ENCODE measurements at regions not wholly inside any gene's neighbourhood (a gene's known extent, or its start where the extent isn't known, plus 50 kb on each side); places are given as distances from the start of the nearest gene placed in this dataset.

DNA sequence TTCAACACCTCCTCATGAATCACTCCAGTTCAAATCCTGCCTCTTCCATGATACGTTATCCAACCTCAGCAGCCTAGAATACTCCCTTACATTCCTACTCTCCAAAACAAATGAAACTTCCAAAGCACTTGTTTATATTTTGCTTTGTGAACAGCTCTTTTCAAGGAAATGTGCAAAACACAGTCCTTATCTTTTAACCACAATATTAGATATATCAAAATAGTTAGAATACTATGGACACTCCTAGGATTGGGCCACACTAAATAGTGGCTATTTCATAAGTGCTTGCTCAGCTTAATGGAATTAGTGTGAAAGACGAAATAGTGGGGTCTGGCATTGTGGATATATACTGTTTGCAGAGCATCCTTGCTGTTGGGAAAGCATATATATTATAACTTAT lies 173.5 kb downstream of the ZC3H11B start:
- DNase-seq (ENCODE audit: extremely low read depth, low read depth), result no peak
- TF ChIP-seq, protein P1, sequence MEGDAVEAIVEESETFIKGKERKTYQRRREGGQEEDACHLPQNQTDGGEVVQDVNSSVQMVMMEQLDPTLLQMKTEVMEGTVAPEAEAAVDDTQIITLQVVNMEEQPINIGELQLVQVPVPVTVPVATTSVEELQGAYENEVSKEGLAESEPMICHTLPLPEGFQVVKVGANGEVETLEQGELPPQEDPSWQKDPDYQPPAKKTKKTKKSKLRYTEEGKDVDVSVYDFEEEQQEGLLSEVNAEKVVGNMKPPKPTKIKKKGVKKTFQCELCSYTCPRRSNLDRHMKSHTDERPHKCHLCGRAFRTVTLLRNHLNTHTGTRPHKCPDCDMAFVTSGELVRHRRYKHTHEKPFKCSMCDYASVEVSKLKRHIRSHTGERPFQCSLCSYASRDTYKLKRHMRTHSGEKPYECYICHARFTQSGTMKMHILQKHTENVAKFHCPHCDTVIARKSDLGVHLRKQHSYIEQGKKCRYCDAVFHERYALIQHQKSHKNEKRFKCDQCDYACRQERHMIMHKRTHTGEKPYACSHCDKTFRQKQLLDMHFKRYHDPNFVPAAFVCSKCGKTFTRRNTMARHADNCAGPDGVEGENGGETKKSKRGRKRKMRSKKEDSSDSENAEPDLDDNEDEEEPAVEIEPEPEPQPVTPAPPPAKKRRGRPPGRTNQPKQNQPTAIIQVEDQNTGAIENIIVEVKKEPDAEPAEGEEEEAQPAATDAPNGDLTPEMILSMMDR (IDR thresholded peaks at IDR 0.05; ENCODE audit: low read depth, low read length), result no peak

GRCh38 chr1:219438386-219438785 lies 174.5 kb downstream of the ZC3H11B start:
- no peak for DNase-seq (ENCODE audit: extremely low read depth, low read depth)
- TF ChIP-seq, protein P1 (IDR thresholded peaks at IDR 0.05; ENCODE audit: low read depth, low read length), result no peak

DNA sequence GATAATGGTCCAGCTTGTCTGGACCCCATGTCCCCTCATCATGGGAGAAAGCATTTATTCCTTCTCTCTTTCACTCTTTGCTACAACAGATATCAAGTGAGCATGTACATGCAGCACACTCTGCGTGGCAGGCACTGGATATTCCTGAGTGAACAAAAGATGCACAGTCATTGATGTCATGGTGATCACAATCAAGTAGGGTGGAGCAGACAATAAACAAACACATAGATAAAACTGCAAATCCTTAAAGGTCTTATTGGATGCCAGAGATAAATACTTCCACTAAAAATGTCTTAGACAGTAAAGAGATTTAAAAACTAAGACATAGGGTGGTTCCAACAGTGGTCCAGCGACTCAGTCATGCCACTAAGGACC lies 178.0 kb downstream of the ZC3H11B start:
- no peak for DNase-seq (ENCODE audit: extremely low read depth, low read depth)
- TF ChIP-seq, protein P1 (IDR thresholded peaks at IDR 0.05; ENCODE audit: low read depth, low read length), result no peak

- no peak for DNase-seq (ENCODE audit: extremely low read depth, low read depth)
- TF ChIP-seq, protein P1 (IDR thresholded peaks at IDR 0.05; ENCODE audit: low read depth, low read length), result no peak
Observed at GRCh38 chr1:219434285-219434922, 178.5 kb downstream of the ZC3H11B start.

DNA sequence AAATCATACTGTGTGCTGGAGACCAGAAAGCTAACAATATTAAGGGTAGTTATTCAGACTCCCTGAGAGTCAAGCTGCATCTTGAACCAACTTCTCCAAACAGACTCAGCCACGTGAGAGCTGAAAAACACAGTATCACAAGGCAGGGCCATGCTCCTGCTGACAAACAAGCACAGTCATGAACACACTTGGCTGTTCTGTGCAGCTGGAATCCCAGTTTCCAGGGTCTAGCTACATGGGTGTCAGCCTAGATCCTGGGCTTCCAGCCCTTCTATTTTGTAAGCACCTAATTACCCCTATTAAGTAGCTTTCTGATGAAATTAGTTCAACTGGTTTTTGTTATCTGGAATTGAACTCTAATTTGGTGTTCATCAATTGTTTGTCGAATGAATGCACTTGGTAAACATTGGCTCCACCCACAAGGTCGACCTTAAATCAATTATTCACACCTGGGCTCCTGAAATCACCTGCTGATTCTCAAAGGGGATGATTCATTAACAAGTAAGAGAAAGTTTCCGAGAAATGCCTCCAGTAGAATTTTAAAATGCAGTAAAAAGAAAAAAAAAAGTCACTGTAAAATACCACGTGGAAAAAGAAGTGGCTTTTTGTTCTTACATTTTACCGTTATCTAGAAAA lies 179.3 kb downstream of the ZC3H11B start:
- DNase-seq (ENCODE audit: extremely low read depth, low read depth), result no peak
- TF ChIP-seq, protein P1 (IDR thresholded peaks at IDR 0.05; ENCODE audit: low read depth, low read length), result no peak

DNA sequence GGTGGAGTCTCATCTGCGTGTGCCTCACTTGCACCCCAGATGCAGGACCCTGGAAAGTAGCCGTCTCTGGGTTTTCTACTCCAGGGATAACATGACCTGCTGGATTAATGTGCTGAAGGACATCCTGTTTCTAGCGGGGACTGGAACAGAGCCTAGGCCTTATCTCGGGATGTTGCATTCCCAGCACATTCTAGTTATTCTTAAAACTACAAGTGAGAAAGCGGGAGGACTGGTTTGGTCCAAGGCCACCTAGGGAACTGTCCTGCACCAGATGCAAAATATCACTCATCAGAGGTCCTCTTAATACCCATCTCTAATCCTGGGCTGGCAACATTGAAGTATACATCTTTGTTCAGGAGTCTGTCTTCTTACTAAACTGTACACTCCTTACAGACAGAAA lies 179.9 kb downstream of the ZC3H11B start:
- TF ChIP-seq, protein P1 (IDR thresholded peaks at IDR 0.05; ENCODE audit: low read depth, low read length), result no peak
- DNase-seq (ENCODE audit: extremely low read depth, low read depth), result no peak

- no peak for DNase-seq (ENCODE audit: extremely low read depth, low read depth)
- TF ChIP-seq, protein P1 (IDR thresholded peaks at IDR 0.05; ENCODE audit: low read depth, low read length), result no peak
Observed at GRCh38 chr1:219432191-219432606, 180.7 kb downstream of the ZC3H11B start.

Data from AG09319 (cell line).